NCI-H2227 (cell line): ENCODE measurements at regions not wholly inside any gene's neighbourhood (a gene's known extent, or its start where the extent isn't known, plus 50 kb on each side); places are given as distances from the start of the nearest gene placed in this dataset.
"Not testable (repeated sequence)": the region's sequence is repeated elsewhere in the genome, so short reads cannot be mapped to it uniquely, and the experiment has no call there.

Experiments
- DNase-seq: peaks from one replicate; lab custom pipeline; 2025; ENCODE audit not compliant: unreplicated experiment; lab: John Stamatoyannopoulos, UW

DNA sequence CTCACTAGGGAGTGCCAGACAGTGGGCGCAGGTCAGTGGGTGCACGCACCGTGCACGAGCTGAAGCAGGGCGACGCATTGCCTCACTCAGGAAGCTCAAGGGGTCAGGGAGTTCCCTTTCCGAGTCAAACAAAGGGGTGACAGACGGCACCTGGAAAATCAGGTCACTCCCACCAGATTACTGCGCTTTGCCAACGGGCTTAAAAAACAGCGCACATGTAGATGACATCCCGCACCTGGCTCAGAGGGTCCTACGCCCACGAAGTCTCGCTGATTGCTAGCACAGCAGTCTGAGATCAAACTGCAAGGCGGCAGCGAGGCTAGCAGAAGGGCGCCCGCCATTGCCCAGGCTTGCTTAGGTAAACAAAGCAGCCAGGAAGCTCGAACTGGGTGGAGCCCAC lies 428.5 kb upstream of the SLC39A10 start:
- not testable (repeated sequence) for DNase-seq

DNA sequence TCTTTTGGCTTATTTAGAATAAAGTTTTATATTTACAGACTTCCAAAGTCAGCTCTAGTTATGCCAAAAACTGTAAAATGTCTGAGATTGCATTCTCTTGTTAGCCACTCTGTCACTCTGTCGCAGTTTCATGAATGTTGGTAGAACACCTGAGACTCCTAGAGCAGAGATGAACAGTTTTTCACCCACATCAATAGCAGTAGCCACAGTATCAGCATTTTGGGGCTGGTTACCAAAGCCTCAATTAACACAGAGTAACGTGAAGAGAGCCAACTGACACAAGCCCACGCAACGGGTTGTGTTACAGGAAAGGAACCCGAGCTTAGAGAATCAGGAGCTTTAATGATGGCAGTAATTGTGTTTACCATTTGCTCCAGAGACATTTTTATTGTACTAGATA lies 443.0 kb upstream of the SLC39A10 start:
- DNase-seq, result no peak

DNA sequence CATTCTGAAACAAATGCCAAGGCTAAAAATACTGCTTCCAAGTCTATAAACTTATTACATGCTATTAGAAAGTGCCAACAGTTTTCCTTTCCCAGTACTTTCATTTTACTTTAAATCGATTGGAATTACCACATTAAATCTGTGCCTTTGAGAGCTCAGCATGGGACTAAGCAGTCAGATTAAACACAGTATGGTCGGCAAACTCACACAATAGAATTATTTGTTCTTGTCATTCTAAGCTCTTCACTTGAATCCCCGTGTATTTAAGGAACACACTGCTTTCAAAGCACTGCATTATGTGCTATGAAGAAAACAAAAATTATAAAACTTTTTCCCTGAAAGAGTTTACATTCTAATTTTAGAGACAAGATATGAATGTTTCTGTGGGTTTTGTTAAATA lies 444.4 kb upstream of the SLC39A10 start:
- peak; percentile 47 for DNase-seq

- peak; percentile 22 for DNase-seq
These were observed 454.7 kb upstream of the SLC39A10 start for GRCh38 chr2:195202163-195202845.

DNA sequence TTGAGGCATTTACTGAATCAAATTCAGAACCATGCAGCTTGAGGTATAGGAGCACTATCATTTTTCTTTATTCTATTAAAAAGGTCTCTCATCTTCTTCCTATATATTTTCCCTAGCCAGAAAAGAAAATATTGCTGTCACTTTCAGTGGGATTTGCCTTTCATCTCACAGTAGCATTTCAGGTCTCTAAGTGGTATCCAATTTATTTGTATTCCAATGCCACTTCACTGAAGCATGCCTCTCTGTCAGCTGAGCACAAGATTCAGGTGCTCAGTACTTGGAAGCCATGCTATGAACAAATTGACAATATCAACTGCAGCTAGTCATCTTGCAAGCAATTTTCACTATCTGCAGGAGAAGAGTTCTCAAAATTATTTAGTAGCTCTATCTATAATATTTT lies 457.2 kb upstream of the SLC39A10 start:
- no peak for DNase-seq

DNA sequence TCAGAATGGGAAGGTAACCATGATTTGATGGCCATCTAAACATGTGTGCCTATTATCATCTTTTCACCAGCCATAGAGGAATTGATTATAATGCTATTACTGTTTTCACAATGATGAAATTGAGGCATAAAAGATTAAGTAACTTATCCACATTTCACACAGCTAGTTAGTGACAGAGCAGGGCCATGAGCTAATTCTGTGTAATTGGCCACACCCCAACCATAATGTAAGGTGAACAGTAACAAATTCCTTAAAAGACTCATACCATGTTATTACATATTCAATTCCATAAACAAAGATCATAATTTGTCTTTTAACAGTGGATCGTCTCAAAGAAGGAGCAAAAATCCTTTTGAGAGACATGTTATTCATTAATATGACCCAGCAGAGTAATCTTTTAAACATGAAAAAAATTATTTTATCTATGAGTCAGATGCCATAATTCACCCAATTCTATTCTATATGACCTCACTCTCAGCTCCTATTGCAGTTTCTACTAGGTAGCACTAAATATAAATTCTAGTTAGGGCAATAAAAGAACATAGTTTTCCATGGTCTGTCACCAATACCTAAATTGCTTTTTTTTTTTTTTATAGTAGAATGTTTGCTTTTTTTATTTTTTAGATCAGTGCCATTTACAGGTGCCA lies 475.8 kb upstream of the SLC39A10 start:
- no peak for DNase-seq

GRCh38 chr2:195168369-195168768 lies 488.7 kb upstream of the SLC39A10 start:
- no peak for DNase-seq

DNA sequence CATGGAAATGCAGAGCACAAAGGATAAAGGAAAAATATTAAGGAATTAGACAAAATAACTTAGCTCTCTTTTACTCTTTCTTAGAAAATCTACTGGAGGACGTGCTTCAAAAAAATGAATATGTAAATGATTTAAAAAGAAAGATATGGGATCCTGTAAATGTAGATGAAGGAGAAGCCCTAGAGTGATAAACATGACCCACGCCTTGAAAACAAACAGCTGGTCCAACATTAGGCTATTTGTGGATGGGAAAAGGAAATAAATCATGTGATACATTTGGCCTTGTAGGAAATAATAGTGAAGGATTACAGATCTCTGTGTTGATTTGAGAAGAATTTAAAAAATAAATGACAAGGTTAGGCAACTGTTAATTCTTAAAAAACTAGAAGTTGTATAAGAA lies 492.1 kb upstream of the SLC39A10 start:
- no peak for DNase-seq

- peak; percentile 15 for DNase-seq
These were observed 494.1 kb upstream of the SLC39A10 start for GRCh38 chr2:195162918-195163317.

- DNase-seq, result no peak
These were observed 494.8 kb upstream of the SLC39A10 start for GRCh38 chr2:195162194-195162593.

DNA sequence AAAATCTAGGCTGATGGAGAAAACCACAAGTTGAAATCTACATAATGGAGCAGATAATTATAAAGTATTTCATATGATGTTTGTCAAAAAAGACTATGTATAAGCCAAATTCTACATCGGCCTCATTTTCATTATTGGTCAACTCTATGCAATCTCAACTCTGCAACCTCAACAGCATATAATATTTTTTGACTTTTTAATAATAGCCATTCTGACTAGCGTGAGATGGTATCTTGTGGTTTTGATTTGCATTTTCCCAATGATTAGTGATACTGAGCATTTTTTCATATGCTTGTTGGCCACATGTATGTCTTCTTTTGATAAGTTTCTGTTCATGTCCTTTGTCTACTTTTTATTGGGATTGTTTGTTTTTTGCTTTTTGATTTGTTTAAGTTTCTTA lies 496.1 kb upstream of the SLC39A10 start:
- DNase-seq, result no peak

- no peak for DNase-seq
These were observed 505.3 kb upstream of the SLC39A10 start for GRCh38 chr2:195151711-195152110.

- peak; percentile 75 for DNase-seq
These were observed 506.2 kb upstream of the SLC39A10 start for GRCh38 chr2:195150819-195151218.

GRCh38 chr2:195148004-195148403 lies 509.0 kb upstream of the SLC39A10 start:
- no peak for DNase-seq

- peak; percentile 30 for DNase-seq
These were observed 510.1 kb upstream of the SLC39A10 start for GRCh38 chr2:195146761-195147541.

GRCh38 chr2:195138435-195138834 lies 518.6 kb upstream of the SLC39A10 start:
- DNase-seq, result no peak

DNA sequence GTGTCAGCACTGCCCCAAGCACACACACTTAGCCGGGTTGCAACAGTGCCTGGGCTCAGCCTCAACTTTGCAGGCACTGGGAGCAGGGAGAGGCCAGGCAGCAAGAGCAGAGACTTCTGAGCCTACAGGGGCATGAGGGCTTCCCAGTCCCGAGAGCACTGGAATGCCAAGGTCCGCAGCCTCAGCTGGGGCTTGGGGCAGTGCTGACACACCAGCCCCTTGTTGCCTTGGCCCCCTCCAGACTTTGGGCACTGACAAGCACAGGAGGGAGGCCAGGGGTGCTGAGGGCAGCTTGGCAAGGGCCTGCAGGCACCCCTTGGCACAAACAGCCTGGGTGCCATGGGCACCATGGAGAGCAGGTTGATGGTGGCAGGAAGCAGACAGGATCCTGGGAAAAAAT lies 531.1 kb upstream of the SLC39A10 start:
- not testable (repeated sequence) for DNase-seq

DNA sequence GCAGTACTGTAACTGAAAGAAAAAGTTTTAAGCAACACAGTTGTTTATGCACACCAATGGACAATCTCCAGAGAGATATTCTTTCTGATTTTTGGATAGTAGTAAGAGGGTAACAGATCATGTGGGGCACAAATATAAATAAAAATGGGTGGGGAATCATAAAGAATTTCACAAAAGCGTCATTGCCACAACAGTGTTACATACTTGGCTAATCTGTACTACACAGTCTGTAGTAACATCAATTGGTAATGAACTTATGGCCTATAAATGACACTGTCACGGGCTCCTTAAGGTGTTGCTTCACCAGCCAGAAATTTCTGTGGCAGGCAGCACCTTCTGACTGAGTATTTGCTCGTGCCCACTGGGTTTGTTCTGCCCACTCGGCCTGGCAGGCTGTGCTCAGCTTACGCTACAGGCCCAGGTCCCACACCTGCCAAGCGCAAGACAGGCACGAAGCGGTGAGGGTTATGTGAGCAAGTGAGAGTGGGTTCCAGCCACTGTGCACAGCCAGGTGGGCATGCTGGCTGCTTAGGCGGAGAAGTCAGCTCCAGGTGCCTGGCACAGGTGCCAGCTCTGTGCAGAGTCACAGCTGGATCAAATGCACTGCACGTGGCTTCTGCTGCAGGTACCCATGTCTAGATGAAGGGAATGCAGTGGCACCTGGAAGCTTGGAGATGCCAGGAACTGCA lies 532.5 kb upstream of the SLC39A10 start:
- DNase-seq, result no peak

- no peak for DNase-seq
These were observed 534.4 kb upstream of the SLC39A10 start for GRCh38 chr2:195122653-195123052.

- no peak for DNase-seq
These were observed 535.7 kb upstream of the SLC39A10 start for GRCh38 chr2:195121341-195121740.

GRCh38 chr2:195119231-195119630 lies 537.8 kb upstream of the SLC39A10 start:
- DNase-seq, result no peak
